ENCODE measurements at regions not wholly inside any gene's neighbourhood (a gene's known extent, or its start where the extent isn't known, plus 50 kb on each side); places are given as distances from the start of the nearest gene placed in this dataset.
"Not testable (repeated sequence)": the region's sequence is repeated elsewhere in the genome, so short reads cannot be mapped to it uniquely, and the experiment has no call there.

DNA sequence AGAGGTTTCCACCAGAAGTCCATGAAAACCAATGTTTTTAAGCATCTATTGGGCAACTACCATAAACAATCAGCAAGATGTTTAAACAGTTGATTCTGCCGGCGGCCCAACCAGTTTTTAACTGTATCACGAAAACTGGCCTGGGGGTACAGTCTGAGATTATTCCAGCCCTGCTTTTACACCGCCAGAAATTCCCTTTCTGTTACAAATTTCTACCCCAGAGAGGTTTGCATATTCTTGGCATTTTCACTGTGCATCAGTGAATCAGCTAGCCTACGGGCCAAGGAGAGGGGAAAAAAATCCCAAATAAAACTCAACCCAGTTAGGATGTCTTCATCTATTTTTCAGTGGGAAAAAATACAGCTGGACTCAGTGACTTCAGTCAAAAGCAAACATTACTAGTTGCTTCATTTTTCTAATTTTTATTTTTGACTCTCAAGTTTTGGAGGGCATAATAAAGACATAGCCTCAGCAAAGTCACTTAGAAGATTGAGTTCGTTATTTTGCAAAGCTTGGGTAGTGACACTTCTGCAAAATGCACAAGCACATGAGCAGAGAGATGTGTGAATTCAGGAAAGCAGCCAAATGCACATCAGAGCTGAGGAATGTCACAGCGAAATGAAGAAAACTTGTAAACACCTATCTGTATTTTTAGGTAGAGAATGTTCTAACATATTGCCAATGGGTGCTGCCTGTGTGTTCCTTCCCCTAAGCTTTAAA lies 167.8 kb upstream of the GK2 start:
- peaks cover 2% of the 10 kb centered on the region for H3K27me3 Mint-ChIP-seq (ENCODE audit: insufficient read depth)

GRCh38 chr4:79574741-79575451 lies 166.9 kb upstream of the GK2 start:
- Mint-ChIP-seq H3K36me3 (ENCODE audit: low read depth) (no peaks in the 10 kb centered on the region), H3K27ac (no peak overlapping the region), H3K27me3 (ENCODE audit: insufficient read depth) (peaks cover 2% of the 10 kb centered on the region), H3K4me3 (no peak overlapping the region), H3K4me1 (ENCODE audit: low read depth) (no peaks in the 10 kb centered on the region), H3K9me3 (no peaks in the 10 kb centered on the region)
- DNase-seq = no peak
- TF ChIP-seq CTCF (IDR thresholded peaks at IDR 0.05) = no peak

More for the DNA sequence above, 167.8 kb upstream of the GK2 start:
- H3K36me3 Mint-ChIP-seq (ENCODE audit: low read depth) = no peaks in the 10 kb centered on the region
- no peak for TF ChIP-seq CTCF (IDR thresholded peaks at IDR 0.05)
- H3K27ac Mint-ChIP-seq = no peak overlapping the region
- H3K4me3 Mint-ChIP-seq = no peak overlapping the region
- no peak for DNase-seq
- no peaks in the 10 kb centered on the region for H3K4me1 Mint-ChIP-seq (ENCODE audit: low read depth)
- H3K9me3 Mint-ChIP-seq = no peaks in the 10 kb centered on the region

DNA sequence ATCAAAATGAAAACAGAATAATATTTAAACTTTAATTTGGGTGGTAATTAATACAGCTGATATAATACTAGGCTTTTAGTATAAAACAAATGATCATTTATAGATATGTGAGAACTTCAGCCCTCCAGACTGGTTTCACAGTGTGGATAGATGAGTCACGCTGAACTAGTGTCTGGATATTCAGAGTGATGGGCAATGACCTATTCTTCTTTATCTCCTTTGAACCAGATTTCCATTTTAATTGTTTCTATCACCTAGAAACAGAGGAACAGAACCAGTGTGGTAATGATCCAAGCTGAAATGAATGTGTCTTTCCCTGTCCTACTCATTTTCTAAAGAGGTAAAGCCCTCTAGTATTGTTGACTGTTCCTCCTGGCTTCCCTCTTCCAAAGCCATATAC lies 155.2 kb upstream of the GK2 start:
- no peaks in the 10 kb centered on the region for H3K36me3 Mint-ChIP-seq (ENCODE audit: low read depth)
- no peaks in the 10 kb centered on the region for H3K4me1 Mint-ChIP-seq (ENCODE audit: low read depth)
- no peak for TF ChIP-seq CTCF (IDR thresholded peaks at IDR 0.05)
- DNase-seq = no peak
- H3K27me3 Mint-ChIP-seq (ENCODE audit: insufficient read depth) = peaks cover 3% of the 10 kb centered on the region; the same call in 1 of the 2 replicates
- H3K9me3 Mint-ChIP-seq = no peaks in the 10 kb centered on the region; the same call in 1 of the 2 replicates
- H3K27ac Mint-ChIP-seq = no peak overlapping the region
- no peak overlapping the region for H3K4me3 Mint-ChIP-seq

DNA sequence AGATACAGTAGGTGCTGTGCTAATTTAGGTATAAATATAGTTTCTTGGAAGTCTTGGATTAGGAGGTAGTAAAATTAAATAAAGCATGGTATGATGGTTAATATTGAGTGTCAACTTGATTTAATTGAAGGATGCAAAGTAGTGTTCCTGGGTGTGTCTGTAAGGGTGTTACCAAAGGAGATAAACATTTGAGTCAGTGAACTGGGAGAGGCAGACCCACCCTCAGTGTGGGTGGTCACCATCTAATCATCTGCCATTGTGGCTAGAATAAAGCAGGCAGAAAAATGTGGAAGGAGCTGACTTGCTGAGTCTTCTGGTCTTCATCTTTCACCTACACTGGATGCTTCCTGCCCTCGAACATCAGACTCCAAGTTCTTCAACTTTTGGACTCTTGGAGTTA lies 153.7 kb upstream of the GK2 start:
- H3K9me3 Mint-ChIP-seq = no peaks in the 10 kb centered on the region; the same call in 1 of the 2 replicates
- no peak overlapping the region for H3K4me3 Mint-ChIP-seq
- no peak for TF ChIP-seq CTCF (IDR thresholded peaks at IDR 0.05)
- DNase-seq = no peak
- H3K36me3 Mint-ChIP-seq (ENCODE audit: low read depth) = no peaks in the 10 kb centered on the region
- H3K27me3 Mint-ChIP-seq (ENCODE audit: insufficient read depth) = peaks cover 3% of the 10 kb centered on the region; the same call in 1 of the 2 replicates
- H3K27ac Mint-ChIP-seq = no peak overlapping the region
- H3K4me1 Mint-ChIP-seq (ENCODE audit: low read depth) = no peaks in the 10 kb centered on the region

GRCh38 chr4:79559398-79559797 lies 151.4 kb upstream of the GK2 start:
- not testable (repeated sequence) for DNase-seq; H3K9me3 Mint-ChIP-seq; H3K36me3 Mint-ChIP-seq (ENCODE audit: low read depth); H3K27me3 Mint-ChIP-seq (ENCODE audit: insufficient read depth); H3K4me3 Mint-ChIP-seq; H3K4me1 Mint-ChIP-seq (ENCODE audit: low read depth); H3K27ac Mint-ChIP-seq

GRCh38 chr4:79552311-79552710 lies 144.3 kb upstream of the GK2 start:
- H3K9me3 Mint-ChIP-seq = no peaks in the 10 kb centered on the region; the same call in none of the 2 replicates
- no peak for TF ChIP-seq CTCF (IDR thresholded peaks at IDR 0.05)
- H3K27ac Mint-ChIP-seq = no peak overlapping the region
- H3K27me3 Mint-ChIP-seq (ENCODE audit: insufficient read depth) = no peaks in the 10 kb centered on the region
- H3K4me3 Mint-ChIP-seq = no peak overlapping the region
- DNase-seq = no peak
- no peaks in the 10 kb centered on the region for H3K4me1 Mint-ChIP-seq (ENCODE audit: low read depth)
- no peaks in the 10 kb centered on the region for H3K36me3 Mint-ChIP-seq (ENCODE audit: low read depth)
